ENCODE measurements at regions not wholly inside any gene's neighbourhood (a gene's known extent, or its start where the extent isn't known, plus 50 kb on each side); places are given as distances from the start of the nearest gene placed in this dataset.
"Not testable (repeated sequence)": the region's sequence is repeated elsewhere in the genome, so short reads cannot be mapped to it uniquely, and the experiment has no call there.

GRCh38 chr5:127221936-127222335 lies 68.7 kb upstream of the MEGF10 start:
- not testable (repeated sequence) for H4K20me1 ChIP-seq (ENCODE audit: insufficient read depth, low read depth, low read length)

GRCh38 chr5:127222571-127223156 lies 67.9 kb upstream of the MEGF10 start:
- not testable (repeated sequence) for H3K4me1 ChIP-seq (ENCODE audit: low read length); H3K79me2 ChIP-seq (ENCODE audit: low read length); H3K9me2 ChIP-seq (replicated peaks; ENCODE audit: insufficient read depth, low read length); H3K4me3 ChIP-seq (ENCODE audit: low read length); H3K27me3 ChIP-seq (ENCODE audit: low read length); DNase-seq; H2AFZ ChIP-seq (ENCODE audit: low read length); H4K20me1 ChIP-seq (ENCODE audit: insufficient read depth, low read depth, low read length); H3K4me2 ChIP-seq (ENCODE audit: low read depth, low read length, poor library complexity, severe bottlenecking); H3K27ac ChIP-seq (ENCODE audit: low read length); H3K9me3 ChIP-seq (ENCODE audit: low read length); H3K36me3 ChIP-seq (ENCODE audit: insufficient read depth, low read length); H3K9ac ChIP-seq (ENCODE audit: low read length)

More at GRCh38 chr5:127221936-127222335, 68.7 kb upstream of the MEGF10 start:
- not testable (repeated sequence) for H3K9me2 ChIP-seq (replicated peaks; ENCODE audit: insufficient read depth, low read length); DNase-seq; H3K27ac ChIP-seq (ENCODE audit: low read length); H3K9ac ChIP-seq (ENCODE audit: low read length); H3K4me2 ChIP-seq (ENCODE audit: low read depth, low read length, poor library complexity, severe bottlenecking); H3K4me3 ChIP-seq (ENCODE audit: low read length); H2AFZ ChIP-seq (ENCODE audit: low read length); H3K9me3 ChIP-seq (ENCODE audit: low read length); H3K4me1 ChIP-seq (ENCODE audit: low read length); H3K79me2 ChIP-seq (ENCODE audit: low read length); H3K27me3 ChIP-seq (ENCODE audit: low read length); H3K36me3 ChIP-seq (ENCODE audit: insufficient read depth, low read length)

- Histone ChIP-seq H3K36me3 (ENCODE audit: insufficient read depth, low read length) (no peaks in the 10 kb centered on the region), H3K27ac (ENCODE audit: low read length) (no peak overlapping the region), H3K79me2 (ENCODE audit: low read length) (no peaks in the 10 kb centered on the region), H2AFZ (ENCODE audit: low read length) (no peak overlapping the region), H3K27me3 (ENCODE audit: low read length) (no peaks in the 10 kb centered on the region), H3K9me2 (replicated peaks; ENCODE audit: insufficient read depth, low read length) (no peaks in the 10 kb centered on the region), H3K4me3 (ENCODE audit: low read length) (no peak overlapping the region), H4K20me1 (ENCODE audit: insufficient read depth, low read depth, low read length) (no peaks in the 10 kb centered on the region), H3K4me1 (ENCODE audit: low read length) (no peaks in the 10 kb centered on the region), H3K4me2 (ENCODE audit: low read depth, low read length, poor library complexity, severe bottlenecking) (no peak overlapping the region), H3K9ac (ENCODE audit: low read length) (no peak overlapping the region), H3K9me3 (ENCODE audit: low read length) (no peaks in the 10 kb centered on the region)
- no peak for DNase-seq
Observed at GRCh38 chr5:127223256-127223974, 67.2 kb upstream of the MEGF10 start.

- Histone ChIP-seq H3K9ac (ENCODE audit: low read length) (no peak overlapping the region), H3K4me1 (ENCODE audit: low read length) (peaks cover 10% of the 10 kb centered on the region), H3K4me3 (ENCODE audit: low read length) (no peak overlapping the region), H3K27ac (ENCODE audit: low read length) (no peak overlapping the region), H3K4me2 (ENCODE audit: low read depth, low read length, poor library complexity, severe bottlenecking) (no peak overlapping the region), H3K9me2 (replicated peaks; ENCODE audit: insufficient read depth, low read length) (no peaks in the 10 kb centered on the region), H3K79me2 (ENCODE audit: low read length) (no peaks in the 10 kb centered on the region), H2AFZ (ENCODE audit: low read length) (no peak overlapping the region), H3K27me3 (ENCODE audit: low read length) (no peaks in the 10 kb centered on the region), H3K9me3 (ENCODE audit: low read length) (no peaks in the 10 kb centered on the region), H3K36me3 (ENCODE audit: insufficient read depth, low read length) (no peaks in the 10 kb centered on the region), H4K20me1 (ENCODE audit: insufficient read depth, low read depth, low read length) (no peaks in the 10 kb centered on the region)
- DNase-seq = no peak
Observed at GRCh38 chr5:127227881-127228280, 62.7 kb upstream of the MEGF10 start.

GRCh38 chr5:127228540-127229184 lies 61.9 kb upstream of the MEGF10 start:
- no peaks in the 10 kb centered on the region for H3K36me3 ChIP-seq (ENCODE audit: insufficient read depth, low read length)
- DNase-seq = no peak
- H3K4me3 ChIP-seq (ENCODE audit: low read length) = peak overlapping the region; percentile 63; the same call in 1 of the 2 replicates
- peak overlapping the region; percentile 71 for H3K4me2 ChIP-seq (ENCODE audit: low read depth, low read length, poor library complexity, severe bottlenecking)
- no peaks in the 10 kb centered on the region for H3K9me3 ChIP-seq (ENCODE audit: low read length)
- H2AFZ ChIP-seq (ENCODE audit: low read length) = peak overlapping the region; percentile 84; the same call in 1 of the 2 replicates
- H3K27me3 ChIP-seq (ENCODE audit: low read length) = no peaks in the 10 kb centered on the region
- no peaks in the 10 kb centered on the region for H4K20me1 ChIP-seq (ENCODE audit: insufficient read depth, low read depth, low read length)
- H3K79me2 ChIP-seq (ENCODE audit: low read length) = no peaks in the 10 kb centered on the region
- H3K4me1 ChIP-seq (ENCODE audit: low read length) = peaks cover 10% of the 10 kb centered on the region
- no peak overlapping the region for H3K27ac ChIP-seq (ENCODE audit: low read length)
- no peaks in the 10 kb centered on the region for H3K9me2 ChIP-seq (replicated peaks; ENCODE audit: insufficient read depth, low read length)
- H3K9ac ChIP-seq (ENCODE audit: low read length) = peak overlapping the region; percentile 54

- peak overlapping the region; percentile 54 for H3K9ac ChIP-seq (ENCODE audit: low read length)
- no peaks in the 10 kb centered on the region for H3K9me3 ChIP-seq (ENCODE audit: low read length)
- H3K9me2 ChIP-seq (replicated peaks; ENCODE audit: insufficient read depth, low read length) = no peaks in the 10 kb centered on the region
- H3K36me3 ChIP-seq (ENCODE audit: insufficient read depth, low read length) = no peaks in the 10 kb centered on the region
- H3K4me3 ChIP-seq (ENCODE audit: low read length) = peak overlapping the region; percentile 63
- peak; percentile 52 for DNase-seq
- H3K4me2 ChIP-seq (ENCODE audit: low read depth, low read length, poor library complexity, severe bottlenecking) = peak overlapping the region; percentile 71
- H3K27me3 ChIP-seq (ENCODE audit: low read length) = no peaks in the 10 kb centered on the region
- H2AFZ ChIP-seq (ENCODE audit: low read length) = peak overlapping the region; percentile 84; the same call in 1 of the 2 replicates
- no peaks in the 10 kb centered on the region for H3K79me2 ChIP-seq (ENCODE audit: low read length)
- peaks cover 10% of the 10 kb centered on the region for H3K4me1 ChIP-seq (ENCODE audit: low read length)
- H4K20me1 ChIP-seq (ENCODE audit: insufficient read depth, low read depth, low read length) = no peaks in the 10 kb centered on the region
- no peak overlapping the region for H3K27ac ChIP-seq (ENCODE audit: low read length)
Observed at GRCh38 chr5:127229185-127229889, 61.3 kb upstream of the MEGF10 start.

GRCh38 chr5:127231118-127231517 lies 59.5 kb upstream of the MEGF10 start:
- H2AFZ ChIP-seq (ENCODE audit: low read length) = no peak overlapping the region
- no peak for DNase-seq
- no peaks in the 10 kb centered on the region for H3K9me2 ChIP-seq (replicated peaks; ENCODE audit: insufficient read depth, low read length)
- no peaks in the 10 kb centered on the region for H3K79me2 ChIP-seq (ENCODE audit: low read length)
- no peak overlapping the region for H3K9ac ChIP-seq (ENCODE audit: low read length)
- H3K9me3 ChIP-seq (ENCODE audit: low read length) = no peaks in the 10 kb centered on the region
- H3K4me3 ChIP-seq (ENCODE audit: low read length) = no peak overlapping the region
- no peak overlapping the region for H3K4me2 ChIP-seq (ENCODE audit: low read depth, low read length, poor library complexity, severe bottlenecking)
- H3K4me1 ChIP-seq (ENCODE audit: low read length) = peaks cover 10% of the 10 kb centered on the region
- H3K27ac ChIP-seq (ENCODE audit: low read length) = no peak overlapping the region
- H3K36me3 ChIP-seq (ENCODE audit: insufficient read depth, low read length) = no peaks in the 10 kb centered on the region
- no peaks in the 10 kb centered on the region for H4K20me1 ChIP-seq (ENCODE audit: insufficient read depth, low read depth, low read length)
- no peaks in the 10 kb centered on the region for H3K27me3 ChIP-seq (ENCODE audit: low read length)

- Histone ChIP-seq H4K20me1 (ENCODE audit: insufficient read depth, low read depth, low read length) (no peaks in the 10 kb centered on the region), H3K9me3 (ENCODE audit: low read length) (no peaks in the 10 kb centered on the region), H3K9ac (ENCODE audit: low read length) (no peak overlapping the region), H3K4me1 (ENCODE audit: low read length) (peaks cover 10% of the 10 kb centered on the region), H3K4me3 (ENCODE audit: low read length) (no peak overlapping the region), H3K79me2 (ENCODE audit: low read length) (no peaks in the 10 kb centered on the region), H3K27me3 (ENCODE audit: low read length) (no peaks in the 10 kb centered on the region), H3K9me2 (replicated peaks; ENCODE audit: insufficient read depth, low read length) (no peaks in the 10 kb centered on the region), H3K36me3 (ENCODE audit: insufficient read depth, low read length) (no peaks in the 10 kb centered on the region), H2AFZ (ENCODE audit: low read length) (no peak overlapping the region), H3K27ac (ENCODE audit: low read length) (no peak overlapping the region), H3K4me2 (ENCODE audit: low read depth, low read length, poor library complexity, severe bottlenecking) (no peak overlapping the region)
- DNase-seq = no peak
Observed at GRCh38 chr5:127233590-127233989, 57.0 kb upstream of the MEGF10 start.
